ENCODE measurements at regions not wholly inside any gene's neighbourhood (a gene's known extent, or its start where the extent isn't known, plus 50 kb on each side); places are given as distances from the start of the nearest gene placed in this dataset.

- TF ChIP-seq CTCF (IDR thresholded peaks at IDR 0.05): no peak
- intact Hi-C loops (cut with DNase I): no loop called here
- Histone ChIP-seq H3K27me3 (no peaks in the 10 kb centered on the region), H3K4me1 (no peaks in the 10 kb centered on the region), H3K4me3 (no peak overlapping the region), H3K9me3 (no peaks in the 10 kb centered on the region), H3K27ac (no peak overlapping the region), H3K36me3 (no peaks in the 10 kb centered on the region)
- no peak for ATAC-seq
- no peak for DNase-seq
- WGBS, 2 donors: 79 to 86% methylated on average over 11 of the region's 11 CpGs
These were observed 126.1 kb downstream of the FGF9 start for GRCh38 chr13:21796775-21797514.

GRCh38 chr13:21797736-21798135 lies 126.9 kb downstream of the FGF9 start:
- H3K4me1 ChIP-seq: no peaks in the 10 kb centered on the region
- no peak overlapping the region for H3K27ac ChIP-seq
- H3K4me3 ChIP-seq: no peak overlapping the region
- H3K36me3 ChIP-seq: no peaks in the 10 kb centered on the region
- DNase-seq: no peak
- ATAC-seq: no peak
- H3K9me3 ChIP-seq: no peaks in the 10 kb centered on the region
- no peak for TF ChIP-seq CTCF (IDR thresholded peaks at IDR 0.05)
- WGBS, 2 donors: 81 to 89% methylated on average over 4 of the region's 4 CpGs
- no peaks in the 10 kb centered on the region for H3K27me3 ChIP-seq
- intact Hi-C loops (cut with DNase I): no loop called here

- TF ChIP-seq CTCF (IDR thresholded peaks at IDR 0.05): no peak
- no peak for ATAC-seq
- 77 to 83% methylated on average over 3 of the region's 3 CpGs for WGBS, 2 donors
These were observed 127.3 kb downstream of the FGF9 start for GRCh38 chr13:21798181-21798580.

GRCh38 chr13:21799671-21800070 lies 128.8 kb downstream of the FGF9 start:
- H3K27me3 ChIP-seq: no peaks in the 10 kb centered on the region

More at GRCh38 chr13:21798181-21798580, 127.3 kb downstream of the FGF9 start:
- no peaks in the 10 kb centered on the region for H3K27me3 ChIP-seq
- H3K27ac ChIP-seq: no peak overlapping the region
- intact Hi-C loops (cut with DNase I): no loop called here
- H3K36me3 ChIP-seq: no peaks in the 10 kb centered on the region
- DNase-seq: no peak
- H3K4me3 ChIP-seq: no peak overlapping the region
- no peaks in the 10 kb centered on the region for H3K9me3 ChIP-seq
- no peaks in the 10 kb centered on the region for H3K4me1 ChIP-seq

More at GRCh38 chr13:21799671-21800070, 128.8 kb downstream of the FGF9 start:
- Histone ChIP-seq H3K9me3 (peaks cover 0 to 3% (median 0%) of the 10 kb centered on the region in 11 donors), H3K4me1 (no peaks in the 10 kb centered on the region), H3K27ac (no peak overlapping the region), H3K4me3 (no peak overlapping the region), H3K36me3 (no peaks in the 10 kb centered on the region)
- intact Hi-C loops (cut with DNase I): no loop called here
- DNase-seq (no peak), ATAC-seq (no peak)
- 87 to 91% methylated on average over 3 of the region's 3 CpGs for WGBS, 2 donors
- no peak for TF ChIP-seq CTCF (IDR thresholded peaks at IDR 0.05)
